OCI-M1 (cell line): ENCODE measurements at regions not wholly inside any gene's neighbourhood (a gene's known extent, or its start where the extent isn't known, plus 50 kb on each side); places are given as distances from the start of the nearest gene placed in this dataset.
A peak's percentile ranks its signal among the peaks of the same experiment; 100 is the strongest.

Experiments
- DNase-seq: peaks from one replicate; lab custom pipeline; 2025; lab: John Stamatoyannopoulos, UW

DNA sequence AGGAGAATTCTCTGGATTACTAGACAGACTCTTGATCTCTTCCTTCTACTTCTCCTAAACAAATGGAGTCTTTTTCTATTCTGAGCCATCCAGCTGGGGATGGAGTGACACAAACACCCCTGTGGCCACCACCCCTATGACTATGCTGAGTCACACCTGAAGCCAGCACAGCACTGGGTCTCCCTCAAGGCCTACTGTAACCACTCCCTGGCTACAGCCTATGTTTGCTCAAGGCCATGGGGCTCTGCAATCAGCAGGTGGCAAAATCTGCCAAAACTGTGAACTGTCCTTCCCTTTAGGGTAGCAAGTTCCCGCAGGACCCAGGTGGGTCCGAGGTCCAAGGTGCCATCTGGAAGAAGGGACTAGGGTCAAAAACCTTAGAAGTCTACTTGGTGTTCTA is 132.3 kb downstream of the TINAG start:
- no peak for DNase-seq

DNA sequence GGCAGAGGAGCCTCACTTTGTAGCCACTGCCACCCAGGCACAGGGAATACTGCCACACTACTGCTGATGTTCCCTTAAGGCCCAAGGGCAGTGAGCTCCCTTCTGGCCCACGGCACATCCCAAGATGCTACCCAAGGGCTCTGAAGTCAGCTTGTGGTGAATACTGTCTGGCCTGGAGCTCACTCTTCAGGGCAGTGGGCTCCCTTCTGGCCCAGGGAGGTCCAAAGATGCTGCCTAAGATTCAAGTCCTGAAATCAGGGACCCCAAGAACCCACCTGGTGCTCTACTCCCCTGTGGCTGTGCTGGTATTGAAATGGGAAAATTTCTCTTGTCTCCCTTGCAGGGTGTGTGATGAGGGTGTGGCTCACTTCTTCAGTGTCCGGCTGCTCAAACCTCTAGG is 132.8 kb downstream of the TINAG start:
- no peak for DNase-seq

DNA sequence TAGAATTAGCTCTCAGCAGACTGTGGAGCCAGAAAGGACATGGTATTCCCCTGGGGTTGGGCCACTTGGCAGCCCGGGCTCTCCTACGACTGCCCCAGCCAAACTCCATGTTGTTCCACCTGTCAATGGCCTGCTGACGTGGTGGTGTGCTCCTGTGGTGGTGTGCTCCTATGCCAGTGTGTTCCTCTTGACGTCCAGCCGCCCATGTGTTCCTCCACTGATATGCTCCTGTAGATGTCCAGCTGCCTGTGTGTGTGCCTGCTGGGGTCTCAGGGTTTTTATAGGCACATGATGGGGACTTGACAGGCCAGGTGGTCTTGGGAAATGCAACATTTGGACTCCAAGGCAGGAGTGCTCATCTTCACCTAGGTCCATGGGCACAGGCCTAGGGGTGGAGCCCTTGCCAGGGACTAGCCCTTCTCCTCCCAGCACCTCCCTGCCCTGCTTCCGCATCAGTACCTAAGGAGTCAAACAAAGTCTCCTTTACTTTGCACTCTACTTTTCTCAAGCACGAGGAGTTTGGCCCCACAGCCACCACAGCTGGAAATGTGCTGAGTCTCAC is 133.5 kb downstream of the TINAG start:
- no peak for DNase-seq

DNA sequence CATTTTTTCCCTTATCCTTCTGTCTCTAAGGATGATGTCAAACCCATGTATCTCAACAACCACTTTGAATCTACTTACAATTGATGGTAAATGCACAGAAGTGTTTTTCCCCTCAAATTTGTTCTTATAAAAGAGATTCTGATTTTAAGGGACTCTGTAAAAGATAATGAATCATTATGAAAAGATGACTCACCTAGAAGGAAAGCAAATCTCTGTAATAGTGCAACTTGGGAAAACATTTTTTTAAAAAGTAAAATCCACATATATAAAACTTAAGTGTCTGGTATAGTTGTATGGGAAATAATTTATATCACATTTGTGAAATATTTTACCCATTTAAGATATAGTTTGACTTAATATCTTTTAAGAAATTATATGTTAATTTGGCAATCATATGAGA is 137.0 kb downstream of the TINAG start:
- no peak for DNase-seq

DNA sequence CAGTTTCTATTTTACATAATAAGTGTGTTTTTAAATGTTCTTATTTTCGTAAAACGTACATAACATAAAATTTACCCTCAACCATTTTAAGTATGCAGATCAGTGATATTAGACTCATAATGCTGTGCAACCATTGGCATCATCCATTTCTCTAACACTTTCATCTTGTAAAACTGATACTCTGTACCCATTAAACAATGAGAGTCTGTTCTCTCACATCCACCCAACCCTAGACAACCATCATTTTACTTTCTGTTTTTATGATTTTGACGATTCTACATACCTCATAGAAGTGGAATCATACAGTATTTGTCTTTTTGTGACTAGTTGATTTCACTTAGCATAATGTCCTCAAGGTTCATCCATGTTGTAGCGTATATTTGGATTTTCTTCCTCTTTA is 140.4 kb downstream of the TINAG start:
- no peak for DNase-seq

DNA sequence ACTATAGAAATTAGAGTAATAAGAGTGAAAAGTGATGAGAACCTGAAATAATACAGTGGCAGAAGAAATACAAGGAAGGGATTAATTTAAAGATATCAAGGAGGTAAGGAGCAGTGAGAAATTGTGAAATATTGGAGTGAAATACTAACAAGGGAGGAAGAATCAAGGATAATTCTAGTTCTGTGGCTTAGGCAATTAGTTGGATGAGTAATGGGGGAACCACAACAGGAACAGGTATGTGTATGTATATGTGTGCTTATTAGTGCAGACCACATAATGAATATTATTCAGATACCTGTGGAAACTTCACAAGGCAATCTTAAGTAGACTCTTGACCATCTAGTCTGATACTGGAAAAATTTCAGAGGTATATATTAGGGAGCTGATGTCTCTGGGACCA is 143.3 kb downstream of the TINAG start:
- DNase-seq, result no peak

DNA sequence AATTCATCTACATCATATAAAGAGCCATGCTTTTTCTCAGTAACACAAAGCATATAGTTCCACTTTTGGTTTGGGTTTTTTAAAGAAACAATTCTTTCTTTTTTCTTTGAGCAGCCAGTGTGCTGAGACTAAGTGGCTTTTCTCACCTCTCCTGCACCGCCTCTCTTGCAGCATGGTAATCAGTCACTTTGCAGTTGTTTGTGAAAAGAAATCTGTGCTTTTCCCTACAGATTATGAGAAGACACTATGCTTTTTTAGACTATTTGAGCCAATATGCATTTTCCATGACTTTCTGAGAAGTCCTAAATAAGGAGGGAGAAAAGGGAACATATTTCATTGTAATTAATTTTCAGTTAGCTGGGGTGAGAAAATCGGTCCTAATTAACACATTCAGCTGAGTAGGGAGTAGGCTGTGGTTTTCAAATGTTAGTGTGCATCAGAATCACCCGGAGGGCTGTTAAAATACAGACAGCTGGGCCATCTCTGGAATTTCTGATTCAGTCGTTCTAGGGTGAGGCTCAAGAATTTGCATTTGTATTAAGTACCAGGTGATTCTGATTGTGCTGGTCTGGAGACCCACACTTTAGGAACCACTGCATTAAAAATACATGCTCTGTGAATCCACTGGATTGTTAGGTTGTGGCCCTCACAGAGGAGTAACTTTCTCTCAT is 155.2 kb downstream of the TINAG start:
- DNase-seq, result no peak

DNA sequence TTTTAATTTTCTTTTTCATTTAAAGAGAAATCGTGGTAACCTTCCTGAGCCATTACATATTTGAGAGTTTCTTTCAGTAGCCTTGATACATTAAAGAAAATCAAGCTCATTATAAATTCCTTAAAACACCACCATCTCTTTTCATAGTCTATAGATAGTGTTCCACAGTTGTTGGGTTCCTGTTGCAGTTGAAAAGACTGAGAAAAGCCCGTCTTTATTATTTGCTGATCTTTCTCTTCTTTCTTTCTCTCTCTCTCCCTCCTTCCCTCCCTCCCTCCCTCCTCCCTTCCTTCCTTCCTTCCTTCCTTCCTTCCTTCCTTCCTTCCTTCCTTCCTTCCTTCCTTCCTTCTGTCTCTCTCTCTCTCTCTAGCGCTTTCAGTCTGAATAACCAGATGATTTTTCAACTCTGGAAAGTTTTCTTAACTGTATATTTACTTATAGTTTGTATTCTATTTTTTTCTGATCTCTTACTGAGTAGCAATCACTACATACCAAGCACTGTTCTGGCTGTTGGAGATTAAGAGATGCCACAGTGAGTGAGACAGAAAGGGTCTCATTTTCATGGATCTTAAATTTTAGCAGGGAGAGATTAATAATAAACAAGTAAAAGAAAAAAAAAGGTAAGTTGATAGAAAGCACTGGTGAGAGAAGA is 157.5 kb downstream of the TINAG start:
- no peak for DNase-seq

DNA sequence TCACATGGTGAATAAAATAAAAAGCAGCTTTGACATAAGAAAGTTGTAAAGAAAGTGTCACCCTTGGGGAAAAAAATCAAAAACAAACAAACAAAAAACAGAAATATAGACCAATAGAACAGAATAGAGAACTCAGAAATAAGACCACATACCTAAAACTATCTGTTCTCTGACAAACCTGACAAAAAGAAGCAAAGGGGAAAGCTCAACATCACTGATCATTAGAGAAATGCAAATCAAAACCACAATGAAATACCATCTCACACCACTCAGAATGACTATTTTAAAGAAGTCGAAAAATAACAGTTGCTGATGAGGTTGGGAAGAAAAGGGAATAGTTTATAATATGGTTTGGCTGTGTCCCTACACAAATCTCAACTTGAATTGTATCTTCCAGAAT is 159.1 kb downstream of the TINAG start:
- DNase-seq, result no peak

DNA sequence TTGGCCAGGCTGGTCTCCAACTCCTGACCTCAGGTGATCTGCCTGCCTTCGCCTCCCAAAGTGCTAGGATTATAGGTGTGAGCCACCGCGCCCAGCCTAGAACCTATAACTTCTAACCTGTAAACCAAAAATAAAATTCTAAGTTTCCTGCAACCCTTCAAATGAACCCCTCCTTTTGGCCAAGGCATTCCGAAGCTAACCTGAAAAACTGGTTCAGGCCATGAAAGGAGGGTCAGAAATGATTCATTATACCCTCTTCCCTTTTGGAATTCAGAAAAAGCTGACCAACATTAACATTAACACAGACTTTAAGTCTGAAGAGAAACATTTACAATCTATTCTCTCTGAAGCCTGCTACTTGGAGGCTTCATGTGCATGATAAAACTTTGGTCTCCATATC is 165.1 kb downstream of the TINAG start:
- DNase-seq, result no peak

DNA sequence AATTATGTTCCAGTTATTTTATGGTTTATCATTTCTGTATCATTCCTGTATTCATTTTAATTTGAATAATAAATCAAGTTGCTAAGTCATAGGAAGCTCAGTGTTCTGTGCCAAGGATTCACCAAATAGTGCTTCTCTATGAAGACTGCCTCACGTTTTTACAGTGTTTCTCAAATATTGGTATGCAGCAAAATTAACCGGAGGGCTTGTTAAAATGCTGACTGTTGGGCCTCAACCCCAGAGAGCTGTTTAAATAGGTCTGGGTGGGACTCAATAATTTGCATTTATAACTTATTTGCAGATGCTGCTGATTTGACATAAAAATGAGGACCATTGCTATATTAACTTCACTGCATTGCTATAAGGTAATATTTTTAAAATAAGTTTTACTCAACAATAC is 166.7 kb downstream of the TINAG start:
- no peak for DNase-seq

DNA sequence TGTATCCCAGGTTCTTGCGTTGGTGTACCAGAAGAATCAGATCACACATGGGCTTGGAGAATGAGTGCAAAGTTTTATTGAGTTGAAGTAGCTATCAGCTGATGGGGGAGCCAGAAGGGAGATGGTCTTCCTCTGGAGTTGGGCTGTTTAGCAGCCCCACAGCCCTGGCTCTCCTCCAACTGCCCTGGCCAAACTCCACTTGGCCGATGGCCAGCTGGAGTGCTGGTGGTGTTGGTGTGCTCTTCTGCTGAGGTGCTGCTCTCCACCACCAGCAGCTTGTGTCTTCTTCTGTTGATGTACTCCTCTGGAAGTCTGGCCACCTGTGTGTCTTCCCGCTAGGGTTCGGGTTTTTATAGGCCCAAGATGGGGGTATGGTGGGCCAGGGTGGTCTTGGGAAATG is 172.8 kb downstream of the TINAG start:
- DNase-seq, result no peak

DNA sequence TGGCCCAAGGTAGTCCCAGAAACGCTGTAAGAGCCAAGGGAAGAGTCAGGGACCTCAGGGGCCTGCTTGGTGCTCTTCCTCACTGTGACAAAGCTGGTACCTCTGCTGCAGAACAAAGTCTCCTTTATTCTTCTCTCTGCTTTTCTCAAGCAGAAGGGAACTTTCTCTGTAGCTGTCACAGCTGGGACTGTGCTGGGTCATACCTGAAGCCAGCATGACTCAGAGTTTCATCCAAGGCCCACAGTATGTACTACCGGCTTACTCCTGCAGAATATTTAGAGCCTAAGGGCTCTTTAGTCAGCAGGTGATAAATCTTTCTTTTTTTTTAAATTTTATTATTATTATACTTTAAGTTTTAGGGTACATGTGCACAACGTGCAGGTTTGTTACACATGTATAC is 183.2 kb downstream of the TINAG start:
- no peak for DNase-seq

DNA sequence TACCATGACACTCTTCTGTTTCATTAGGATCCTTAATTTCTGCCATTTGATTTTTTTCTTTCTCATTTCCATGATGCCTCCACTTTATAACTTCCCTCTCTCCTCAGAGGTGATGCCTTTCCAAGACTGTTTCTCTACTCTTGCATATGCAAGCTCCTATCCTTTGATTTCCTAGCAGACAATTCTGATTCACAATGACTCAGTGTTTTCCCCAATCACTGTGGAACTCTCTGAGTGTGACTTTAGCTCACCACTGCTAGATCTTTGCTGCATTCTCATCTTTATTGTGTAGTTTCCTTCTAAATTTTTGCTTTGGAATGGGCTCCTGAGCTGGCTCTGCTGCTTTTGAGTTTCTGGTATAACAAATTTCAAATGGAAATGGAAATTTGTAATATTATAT is 184.9 kb downstream of the TINAG start:
- no peak for DNase-seq

DNA sequence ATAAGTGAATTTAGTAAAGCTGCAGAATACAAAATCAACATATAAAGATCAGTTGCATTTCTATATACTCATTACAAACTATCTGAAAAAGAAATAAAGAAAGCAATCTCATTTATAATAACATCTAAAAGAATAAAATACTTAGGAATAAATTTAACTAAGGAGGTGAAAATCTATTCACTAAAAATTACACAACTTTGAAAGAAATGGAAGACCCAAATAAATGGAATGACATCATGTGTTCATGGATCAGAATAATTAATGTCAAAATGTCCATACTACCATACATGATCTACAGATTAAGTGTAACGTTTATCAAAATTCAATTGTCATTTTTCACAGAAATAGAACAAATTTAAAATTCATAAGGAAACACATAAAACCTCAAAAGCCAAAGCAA is 194.9 kb downstream of the TINAG start:
- DNase-seq, result no peak

DNA sequence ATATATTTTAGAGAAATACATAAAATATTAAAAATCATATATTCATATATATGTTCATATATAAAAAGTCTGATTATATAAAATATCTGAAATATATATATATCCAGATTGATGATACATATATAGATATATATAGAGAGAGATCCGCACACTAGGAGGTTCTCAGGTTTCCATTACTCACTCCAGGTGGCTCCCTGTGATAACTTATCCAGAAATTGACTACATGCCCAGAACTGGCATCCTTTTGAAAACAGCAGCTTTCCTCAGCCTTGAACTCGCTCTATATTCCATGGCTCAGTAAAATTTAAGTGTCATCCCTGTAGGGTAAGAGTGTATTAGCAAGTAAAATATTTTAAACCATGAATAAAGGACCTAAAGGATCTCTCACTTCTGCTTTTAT is 206.8 kb downstream of the TINAG start:
- peak; percentile 10 for DNase-seq

DNA sequence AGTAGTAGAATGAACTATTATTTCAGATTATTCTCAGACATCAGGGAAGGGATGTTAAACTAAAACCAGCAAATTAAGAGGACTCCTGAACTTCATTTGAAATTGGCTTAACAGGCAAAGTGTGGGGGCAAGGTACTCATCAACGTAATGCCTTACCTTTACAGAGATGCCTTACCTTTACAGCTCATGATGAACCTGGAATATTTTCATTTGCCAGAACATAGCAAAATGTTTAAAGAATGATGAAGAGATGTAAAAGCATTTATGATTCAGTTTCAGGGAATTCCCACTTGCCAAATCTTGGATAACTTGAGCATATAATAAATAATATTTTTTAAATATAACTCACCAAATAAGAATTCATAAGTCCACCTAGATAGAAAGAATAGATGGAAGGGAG is 207.5 kb downstream of the TINAG start:
- DNase-seq, result no peak

DNA sequence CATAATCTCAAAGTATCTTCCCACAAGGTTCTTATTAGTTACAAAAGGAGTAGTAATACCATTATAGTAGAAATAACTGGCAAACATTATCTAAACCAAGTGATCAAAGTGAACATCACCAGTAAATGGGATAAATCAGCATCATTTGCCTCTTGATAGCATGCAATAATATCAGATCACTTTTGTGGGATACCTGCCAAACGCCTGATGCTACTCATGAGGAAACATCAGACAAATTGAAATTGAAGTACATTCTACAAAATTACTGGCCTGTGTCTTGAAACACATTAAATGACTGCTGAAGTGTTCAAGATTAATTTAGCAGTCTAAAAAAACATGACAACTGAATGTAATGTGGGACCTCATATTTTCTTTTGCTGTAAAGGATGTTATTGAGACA is 208.1 kb downstream of the TINAG start:
- no peak for DNase-seq

DNA sequence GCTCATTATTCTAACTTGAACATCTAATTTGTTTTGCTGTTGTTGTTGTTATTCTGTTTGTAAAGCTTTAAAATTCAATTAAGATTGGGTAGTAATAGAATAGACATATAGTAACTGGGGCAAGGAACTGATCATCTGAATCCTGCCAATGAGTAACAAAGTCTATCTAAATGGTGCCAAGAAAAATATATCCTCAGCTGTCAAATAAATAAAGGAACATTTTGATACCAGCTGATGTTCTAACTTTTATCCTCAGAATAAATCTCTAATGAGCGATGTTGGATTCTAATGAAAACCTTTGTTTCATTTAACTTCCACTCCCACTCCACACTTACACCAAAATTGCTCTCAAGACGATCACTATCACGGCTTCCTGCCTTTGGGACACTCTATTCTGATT is 210.9 kb downstream of the TINAG start:
- no peak for DNase-seq

DNA sequence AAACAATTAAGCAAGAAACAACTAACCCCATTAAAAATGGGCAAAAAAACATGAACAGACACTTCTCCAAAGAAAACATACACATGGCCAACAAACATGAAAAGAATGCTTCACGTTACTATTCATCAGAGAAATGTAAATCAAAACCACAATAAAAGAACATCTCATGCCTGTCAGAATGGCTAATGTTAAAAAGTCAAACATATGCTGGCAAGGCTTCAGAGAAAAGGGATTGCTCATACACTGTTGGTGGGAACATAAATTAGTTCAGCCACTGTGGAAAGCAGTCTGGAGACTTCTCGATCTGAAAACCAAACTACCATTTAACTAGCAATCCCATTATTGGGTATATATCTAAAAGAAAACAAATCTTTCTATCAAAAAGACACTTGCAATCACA is 217.5 kb downstream of the TINAG start:
- no peak for DNase-seq

DNA sequence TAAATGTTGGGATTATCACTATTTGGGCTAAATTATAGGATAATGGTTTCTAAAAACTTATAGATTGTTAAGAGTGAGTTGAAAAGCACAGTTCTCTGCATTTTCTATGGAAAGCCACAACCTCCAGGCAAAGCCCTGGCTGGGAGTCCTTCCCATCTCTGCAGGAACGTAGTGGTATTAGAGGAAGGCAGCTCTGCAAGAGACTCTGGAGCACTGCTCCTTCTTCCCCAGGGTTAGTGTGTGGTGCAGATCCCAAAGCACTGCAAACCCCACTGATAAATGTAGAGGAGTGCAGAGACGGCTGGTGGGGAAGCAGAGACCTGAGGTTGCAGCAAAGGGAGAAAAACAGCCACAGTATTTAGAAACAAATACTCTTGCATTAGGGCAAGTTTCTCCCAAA is 225.3 kb downstream of the TINAG start:
- no peak for DNase-seq

DNA sequence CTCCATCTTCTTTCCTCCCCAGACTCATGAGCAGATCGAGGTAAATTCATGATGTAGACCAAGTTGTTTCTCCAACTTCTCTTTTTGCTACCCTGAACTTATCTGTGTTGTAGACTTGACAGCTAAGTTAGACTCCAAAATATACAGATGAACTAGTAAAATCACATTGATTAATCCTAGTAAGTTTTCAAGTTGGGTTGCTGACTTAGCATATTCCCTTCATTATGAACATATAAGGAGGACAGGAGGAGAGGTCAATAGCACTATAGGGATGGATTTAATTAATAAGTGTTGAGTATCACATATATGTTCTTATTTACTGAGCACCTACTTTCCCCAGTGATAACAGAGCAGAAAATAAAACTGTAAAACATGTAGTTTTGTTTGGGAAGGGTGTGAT is 227.3 kb downstream of the TINAG start:
- DNase-seq, result no peak

DNA sequence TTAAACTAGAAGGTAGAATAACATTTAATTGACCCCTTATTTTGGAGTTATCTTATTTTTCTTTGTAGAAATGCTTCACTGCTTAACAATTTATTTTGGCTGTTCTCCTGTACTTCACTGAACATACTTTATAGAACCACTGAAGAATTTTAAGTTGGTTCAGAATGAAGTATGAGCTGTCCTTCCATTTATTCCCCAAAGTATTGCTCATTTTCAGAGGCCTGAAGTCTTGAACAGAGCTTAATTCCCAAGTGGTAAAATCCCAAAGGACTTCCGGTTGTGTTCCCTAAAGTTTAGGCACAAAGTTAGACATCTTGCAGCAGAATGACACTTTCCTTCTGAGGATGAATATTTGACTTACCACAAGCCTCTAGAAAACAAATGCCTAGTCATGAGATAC is 233.3 kb downstream of the TINAG start:
- DNase-seq, result no peak

DNA sequence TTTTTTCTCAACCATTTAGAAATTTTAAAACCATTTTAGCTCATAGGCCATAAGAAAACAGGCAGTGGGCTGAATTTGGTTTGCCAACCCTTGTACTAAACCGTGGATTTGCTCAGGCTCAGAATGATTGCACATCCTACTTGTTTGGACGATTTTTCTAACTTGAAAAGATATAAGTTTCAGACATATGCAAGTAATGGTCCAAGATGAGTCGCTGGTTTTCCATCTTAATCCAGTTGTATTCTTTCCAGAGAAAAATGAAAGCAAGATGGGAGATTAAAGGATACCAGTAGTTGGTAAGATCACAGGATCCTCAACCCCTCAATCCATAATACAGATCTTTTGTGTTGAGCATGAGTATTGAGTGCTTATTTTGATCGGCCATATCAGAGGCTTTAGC is 250.9 kb downstream of the TINAG start:
- DNase-seq, result no peak
